ENCODE measurements at regions not wholly inside any gene's neighbourhood (a gene's known extent, or its start where the extent isn't known, plus 50 kb on each side); places are given as distances from the start of the nearest gene placed in this dataset.

- no peaks in the 10 kb centered on the region for H3K27me3 ChIP-seq (replicated peaks)
- H3K4me3 ChIP-seq (ENCODE audit: low read depth, low read length), result no peak overlapping the region
- H3K27ac ChIP-seq, result no peak overlapping the region
- H3K36me3 ChIP-seq (replicated peaks), result no peaks in the 10 kb centered on the region
- in situ Hi-C loops (cut with HindIII; ENCODE audit: low pct_ligation_motif_present, low sequenced_read_pairs), result no loop called here
- TF ChIP-seq CTCF (IDR thresholded peaks at IDR 0.05; ENCODE audit: low read depth, low read length, missing control alignments), result no peak
- DNase-seq, result no peak
Measured at GRCh38 chr14:71343724-71344123, 436.5 kb downstream of the PCNX1 start.

DNA sequence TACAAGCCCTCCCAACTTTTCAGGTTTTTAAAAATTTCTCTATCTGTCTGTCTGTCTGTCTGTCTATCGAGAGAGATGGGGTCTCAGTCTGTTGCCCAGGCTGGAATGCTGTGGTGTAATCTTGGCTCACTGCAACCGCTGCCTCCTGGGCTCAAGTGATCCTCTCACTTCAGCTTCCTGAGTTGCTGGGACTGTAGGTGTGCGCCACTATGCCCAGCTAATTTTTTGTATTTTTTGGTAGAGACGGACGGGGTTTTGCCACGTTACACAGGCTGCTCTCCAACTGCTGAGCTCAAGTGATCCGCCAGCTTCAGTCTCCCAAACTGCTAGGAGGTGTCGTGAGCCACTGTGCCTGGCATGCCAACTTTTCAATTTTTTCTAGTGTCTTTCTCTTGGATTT is 437.2 kb downstream of the PCNX1 start:
- in situ Hi-C loops (cut with HindIII; ENCODE audit: low pct_ligation_motif_present, low sequenced_read_pairs), result no loop called here
- no peak for TF ChIP-seq CTCF (IDR thresholded peaks at IDR 0.05; ENCODE audit: low read depth, low read length, missing control alignments)
- H3K36me3 ChIP-seq (replicated peaks), result no peaks in the 10 kb centered on the region

GRCh38 chr14:71346685-71347084 is 439.4 kb downstream of the PCNX1 start:
- TF ChIP-seq CTCF (IDR thresholded peaks at IDR 0.05; ENCODE audit: low read depth, low read length, missing control alignments), result no peak
- H3K27ac ChIP-seq, result no peak overlapping the region
- H3K27me3 ChIP-seq (replicated peaks), result no peaks in the 10 kb centered on the region
- no peaks in the 10 kb centered on the region for H3K36me3 ChIP-seq (replicated peaks)
- DNase-seq, result no peak
- H3K4me3 ChIP-seq (ENCODE audit: low read depth, low read length), result no peak overlapping the region
- in situ Hi-C loops (cut with HindIII; ENCODE audit: low pct_ligation_motif_present, low sequenced_read_pairs), result no loop called here

More for the DNA sequence above, 437.2 kb downstream of the PCNX1 start:
- no peak for DNase-seq
- Histone ChIP-seq H3K27me3 (replicated peaks) (no peaks in the 10 kb centered on the region), H3K27ac (no peak overlapping the region), H3K4me3 (ENCODE audit: low read depth, low read length) (no peak overlapping the region)

DNA sequence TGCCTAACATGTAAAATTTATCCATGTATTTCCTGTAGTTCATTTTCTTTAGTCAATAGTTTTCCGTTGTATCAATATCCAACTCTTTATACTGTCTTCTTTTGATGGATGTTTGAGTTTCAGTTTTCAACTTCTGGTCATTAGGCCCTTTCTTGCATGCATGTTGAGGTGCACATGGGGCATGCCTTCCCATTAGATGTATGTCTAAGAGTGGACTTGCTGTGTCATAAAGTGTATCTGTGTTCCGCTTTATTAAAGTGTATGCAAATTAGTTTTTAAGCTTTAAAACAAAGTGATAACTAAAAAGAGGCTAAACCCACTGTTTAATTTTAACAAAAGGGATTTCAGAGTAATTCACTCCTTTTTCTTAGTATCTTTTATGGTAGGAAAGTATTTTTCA is 441.1 kb downstream of the PCNX1 start:
- TF ChIP-seq CTCF (IDR thresholded peaks at IDR 0.05; ENCODE audit: low read depth, low read length, missing control alignments), result no peak
- no peak overlapping the region for H3K27ac ChIP-seq
- no peak overlapping the region for H3K4me3 ChIP-seq (ENCODE audit: low read depth, low read length)
- H3K36me3 ChIP-seq (replicated peaks), result no peaks in the 10 kb centered on the region
- in situ Hi-C loops (cut with HindIII; ENCODE audit: low pct_ligation_motif_present, low sequenced_read_pairs), result no loop called here
- no peaks in the 10 kb centered on the region for H3K27me3 ChIP-seq (replicated peaks)
- no peak for DNase-seq

DNA sequence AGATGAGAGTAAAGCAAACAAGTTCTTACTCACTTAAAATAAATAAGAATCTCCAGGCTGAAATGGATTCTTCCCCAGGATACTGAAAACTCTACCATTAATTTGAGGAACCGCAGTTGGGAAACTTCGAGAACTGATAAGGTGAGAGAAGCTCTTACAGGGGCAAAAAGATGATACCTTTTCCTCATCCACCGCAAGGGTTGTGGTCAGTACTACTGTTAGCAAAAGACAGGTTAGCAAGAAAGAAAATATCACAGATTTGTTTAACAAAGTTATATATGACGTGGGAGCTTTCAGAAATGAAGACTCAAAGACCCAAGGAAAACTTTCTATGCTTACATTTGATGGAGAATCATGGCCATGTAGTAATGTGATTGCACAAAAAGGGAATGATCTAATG is 441.6 kb downstream of the PCNX1 start:
- no peak overlapping the region for H3K4me3 ChIP-seq (ENCODE audit: low read depth, low read length)
- H3K27ac ChIP-seq, result no peak overlapping the region
- DNase-seq, result no peak
- TF ChIP-seq CTCF (IDR thresholded peaks at IDR 0.05; ENCODE audit: low read depth, low read length, missing control alignments), result no peak
- H3K27me3 ChIP-seq (replicated peaks), result no peaks in the 10 kb centered on the region
- in situ Hi-C loops (cut with HindIII; ENCODE audit: low pct_ligation_motif_present, low sequenced_read_pairs), result no loop called here
- H3K36me3 ChIP-seq (replicated peaks), result no peaks in the 10 kb centered on the region

- in situ Hi-C loops (cut with HindIII; ENCODE audit: low pct_ligation_motif_present, low sequenced_read_pairs), result no loop called here
- no peak for DNase-seq
- Histone ChIP-seq H3K36me3 (replicated peaks) (no peaks in the 10 kb centered on the region), H3K27ac (no peak overlapping the region), H3K27me3 (replicated peaks) (no peaks in the 10 kb centered on the region), H3K4me3 (ENCODE audit: low read depth, low read length) (no peak overlapping the region)
- TF ChIP-seq CTCF (IDR thresholded peaks at IDR 0.05; ENCODE audit: low read depth, low read length, missing control alignments), result no peak
Measured at GRCh38 chr14:71354142-71354541, 446.9 kb downstream of the PCNX1 start.

Data from brain microvascular endothelial cell (primary cell).